ENCODE measurements at regions not wholly inside any gene's neighbourhood (a gene's known extent, or its start where the extent isn't known, plus 50 kb on each side); places are given as distances from the start of the nearest gene placed in this dataset.

GRCh38 chr14:38847161-38847560 lies 255.9 kb downstream of the SEC23A start:
- no peak for DNase-seq

- no peak for DNase-seq
Measured at GRCh38 chr14:38839694-38840365, 263.2 kb downstream of the SEC23A start.

GRCh38 chr14:38838979-38839323 lies 264.1 kb downstream of the SEC23A start:
- no peak for DNase-seq

- no peak for DNase-seq
Measured at GRCh38 chr14:38838049-38838978, 264.7 kb downstream of the SEC23A start.

GRCh38 chr14:38837343-38838048 lies 265.5 kb downstream of the SEC23A start:
- peak; percentile 23 for DNase-seq

GRCh38 chr14:38836539-38836938 lies 266.5 kb downstream of the SEC23A start:
- DNase-seq: no peak

- DNase-seq: no peak
Measured at GRCh38 chr14:38835874-38836273, 267.2 kb downstream of the SEC23A start.

- DNase-seq: no peak
Measured at GRCh38 chr14:38828183-38828827, 274.7 kb downstream of the SEC23A start.

GRCh38 chr14:38824706-38825105 lies 278.3 kb downstream of the SEC23A start:
- no peak for DNase-seq

- DNase-seq: no peak
Measured at GRCh38 chr14:38818555-38818954, 284.5 kb downstream of the SEC23A start.

- DNase-seq: no peak
Measured at GRCh38 chr14:38808734-38809455, 294.1 kb downstream of the SEC23A start.

- DNase-seq: no peak
Measured at GRCh38 chr14:38799671-38800070, 303.4 kb downstream of the SEC23A start.

GRCh38 chr14:38794677-38795076 lies 308.4 kb downstream of the SEC23A start:
- no peak for DNase-seq

- DNase-seq: no peak
Measured at GRCh38 chr14:38791862-38792261, 311.2 kb downstream of the SEC23A start.

- no peak for DNase-seq
Measured at GRCh38 chr14:38790916-38791315, 312.1 kb downstream of the SEC23A start.

- no peak for DNase-seq
Measured at GRCh38 chr14:38789805-38790204, 313.2 kb downstream of the SEC23A start.

GRCh38 chr14:38788060-38788459 lies 315.0 kb downstream of the SEC23A start:
- DNase-seq: no peak

GRCh38 chr14:38786921-38787320 lies 316.1 kb downstream of the SEC23A start:
- DNase-seq: no peak

- no peak for DNase-seq
Measured at GRCh38 chr14:38777401-38777800, 325.6 kb downstream of the SEC23A start.

- no peak for DNase-seq
Measured at GRCh38 chr14:38775986-38776385, 327.0 kb downstream of the SEC23A start.

GRCh38 chr14:38774162-38774561 lies 328.9 kb downstream of the SEC23A start:
- DNase-seq: no peak

- DNase-seq: no peak
Measured at GRCh38 chr14:38770251-38770650, 332.8 kb downstream of the SEC23A start.

Measured in right kidney (tissue), 1 donor.